Glomerular visceral epithelial cell (primary cell): ENCODE measurements at regions not wholly inside any gene's neighbourhood (a gene's known extent, or its start where the extent isn't known, plus 50 kb on each side); places are given as distances from the start of the nearest gene placed in this dataset.
"Not testable (repeated sequence)": the region's sequence is repeated elsewhere in the genome, so short reads cannot be mapped to it uniquely, and the experiment has no call there.

Experiments used
- DNase-seq: peaks from one replicate; pipeline ENCODE4 v3.0.0-alpha.2; 2016; ENCODE audit errors: extremely low spot score

DNA sequence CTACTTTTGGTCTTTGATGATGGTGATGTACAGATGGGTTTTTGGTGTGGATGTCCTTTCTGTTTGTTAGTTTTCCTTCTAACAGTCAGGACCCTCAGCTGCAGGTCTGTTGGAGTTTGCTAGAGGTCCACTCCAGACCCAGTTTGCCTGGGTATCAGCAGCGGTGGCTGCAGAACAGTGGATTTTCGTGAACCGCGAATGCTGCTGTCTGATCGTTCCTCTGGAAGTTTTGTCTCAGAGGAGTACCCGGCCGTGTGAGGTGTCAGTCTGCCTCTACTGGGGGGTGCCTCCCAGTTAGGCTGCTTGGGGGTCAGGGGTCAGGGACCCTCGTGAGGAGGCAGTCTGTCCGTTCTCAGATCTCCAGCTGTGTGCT is 56.6 kb upstream of the TNFAIP8 start:
- DNase-seq: not testable (repeated sequence)

DNA sequence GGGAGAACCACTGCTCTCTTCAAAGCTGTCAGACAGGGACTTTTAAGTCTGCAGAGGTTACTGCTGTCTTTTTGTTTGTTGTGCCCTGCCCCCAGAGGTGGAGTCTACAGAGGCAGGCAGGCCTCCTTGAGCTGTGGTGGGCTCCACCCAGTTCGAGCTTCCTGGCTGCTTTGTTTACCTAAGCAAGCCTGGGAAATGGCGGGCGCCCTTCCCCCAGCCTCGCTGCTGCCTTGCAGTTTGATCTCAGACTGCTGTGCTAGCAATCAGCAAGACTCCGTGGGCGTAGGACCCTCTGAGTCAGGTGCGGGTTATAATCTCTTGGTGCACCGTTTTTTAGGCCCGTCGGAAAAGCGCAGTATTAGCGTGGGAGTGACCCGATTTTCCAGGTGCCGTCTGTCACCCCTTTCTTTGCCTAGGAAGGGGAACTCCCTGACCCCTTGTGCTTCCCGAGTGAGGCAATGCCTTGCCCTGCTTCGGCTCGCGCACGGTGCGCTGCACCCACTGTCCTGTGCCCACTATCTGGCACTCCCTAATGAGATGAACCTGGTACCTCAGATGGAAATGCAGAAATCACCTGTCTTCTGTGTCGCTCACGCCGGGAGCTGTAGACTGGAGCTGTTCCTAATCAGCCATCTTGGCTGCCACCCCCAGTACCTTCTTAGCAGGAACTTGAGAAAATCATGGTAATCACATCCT is 56.1 kb upstream of the TNFAIP8 start:
- DNase-seq: not testable (repeated sequence)

DNA sequence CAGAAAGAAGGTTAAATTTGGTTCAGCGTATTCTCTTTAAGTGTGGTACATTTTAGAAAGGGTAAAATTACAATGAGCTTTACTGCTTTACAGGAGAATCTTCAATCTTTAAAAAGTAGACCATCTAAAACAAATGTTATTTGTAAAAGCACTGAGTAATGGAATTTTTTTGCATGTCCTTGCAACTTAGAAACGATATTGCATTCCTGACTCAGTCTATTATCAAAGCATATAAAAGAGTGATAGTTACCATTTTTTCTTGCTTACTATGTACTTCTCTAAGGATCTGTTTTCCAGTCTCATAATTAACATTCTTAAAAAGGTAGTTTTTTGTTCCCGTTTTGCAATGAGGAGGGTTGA is 55.5 kb upstream of the TNFAIP8 start:
- no peak for DNase-seq

DNA sequence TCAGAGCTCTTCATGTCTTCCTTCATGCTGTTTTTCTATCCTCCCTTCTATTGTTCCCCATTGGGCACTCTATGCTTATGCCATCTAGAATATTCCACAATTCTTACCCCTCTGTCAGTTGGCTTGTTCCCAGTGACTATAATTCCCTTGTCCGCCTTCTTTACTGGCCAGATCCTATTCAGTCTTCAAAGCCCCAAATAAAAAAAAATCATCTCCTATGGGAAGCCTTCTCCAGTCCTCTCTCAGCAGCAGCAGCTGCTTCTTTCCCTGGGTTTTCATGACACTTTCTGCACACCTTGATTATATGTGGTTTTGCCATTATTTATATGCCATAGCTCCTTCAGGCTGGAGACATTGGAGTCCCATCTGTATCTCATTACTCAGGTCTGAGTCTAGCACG is 54.6 kb upstream of the TNFAIP8 start:
- no peak for DNase-seq

DNA sequence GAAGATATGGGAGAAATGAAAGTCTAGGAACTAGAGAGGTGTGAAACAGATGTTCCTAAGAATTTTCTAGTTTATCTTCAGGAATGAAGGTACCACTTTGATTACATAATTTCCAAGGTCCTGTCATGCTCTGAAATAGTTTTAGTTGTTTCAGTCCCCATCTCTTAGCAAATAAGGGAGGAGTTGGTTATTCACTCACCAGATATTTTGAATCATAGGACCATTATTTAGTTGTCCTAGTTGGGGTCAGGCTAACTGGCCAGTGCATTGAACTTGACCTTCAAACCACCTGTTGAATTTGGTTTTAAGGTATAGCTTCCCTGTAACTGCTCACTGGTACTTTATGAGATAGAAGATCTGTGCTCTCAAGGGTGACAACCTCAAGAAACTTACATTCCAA is 53.9 kb upstream of the TNFAIP8 start:
- DNase-seq: no peak

DNA sequence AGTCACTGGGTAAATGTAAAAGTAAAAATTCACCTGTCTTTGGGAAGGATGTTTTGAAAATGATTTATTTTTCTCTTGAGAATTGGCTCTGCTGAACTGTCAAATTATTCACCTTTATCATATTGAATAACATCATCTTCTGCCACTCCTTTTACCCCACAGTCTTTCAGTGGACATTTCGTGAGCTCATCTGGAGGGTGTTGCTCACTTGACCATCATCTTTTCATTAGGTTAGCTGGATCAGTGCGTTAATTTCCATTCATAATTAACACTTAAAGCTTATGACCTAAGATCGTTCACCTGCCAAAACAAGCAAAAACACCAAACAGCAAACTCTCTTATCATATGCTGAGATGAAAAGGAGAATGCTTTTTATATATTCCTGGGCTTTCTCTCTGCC is 53.4 kb upstream of the TNFAIP8 start:
- DNase-seq: no peak

DNA sequence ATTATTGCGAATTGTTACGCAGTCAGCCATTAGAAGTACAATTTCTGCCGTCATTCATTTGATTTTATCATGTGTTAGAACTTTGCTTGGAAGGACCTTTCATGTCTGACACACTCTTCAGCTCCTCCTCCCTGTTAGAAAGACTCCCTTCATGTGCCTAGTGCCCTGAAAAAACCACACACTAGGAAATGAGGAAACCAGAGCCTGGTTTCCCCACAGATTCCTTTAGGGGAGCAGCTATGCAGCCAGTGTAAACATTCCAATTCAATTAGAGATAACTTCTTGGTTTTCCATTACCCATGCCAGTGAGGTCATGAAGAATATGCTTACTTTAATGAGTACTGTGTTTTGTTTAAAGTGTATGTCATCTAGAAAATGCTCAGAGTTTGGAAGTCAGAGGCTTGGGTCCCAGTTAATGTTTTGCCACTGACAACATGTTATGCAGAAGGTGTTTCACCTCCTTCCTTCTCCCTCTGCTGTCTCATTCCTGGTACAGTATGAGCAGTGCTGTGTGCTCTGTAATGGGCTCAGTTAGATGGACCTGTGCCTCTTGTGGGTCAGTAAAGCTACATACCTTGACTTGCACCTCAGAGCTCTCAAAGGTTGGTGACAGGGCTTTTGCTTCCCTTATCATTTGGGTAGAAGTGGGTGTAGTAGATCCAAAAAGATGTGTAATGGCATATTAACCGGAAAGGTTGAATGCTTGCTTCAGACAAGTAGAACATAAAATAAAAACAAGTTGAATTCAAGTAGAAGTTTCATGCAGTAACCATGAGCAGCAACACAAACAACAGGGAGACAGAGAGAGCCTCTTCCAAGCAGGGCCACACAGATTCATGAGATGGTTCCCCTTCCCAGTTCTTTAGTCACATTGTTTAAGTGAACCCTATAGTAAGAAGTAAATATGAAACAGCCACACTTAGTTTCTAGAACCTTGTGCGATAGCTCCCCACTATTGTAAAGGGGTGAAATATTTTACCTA is 52.6 kb upstream of the TNFAIP8 start:
- DNase-seq: peak; percentile 99

DNA sequence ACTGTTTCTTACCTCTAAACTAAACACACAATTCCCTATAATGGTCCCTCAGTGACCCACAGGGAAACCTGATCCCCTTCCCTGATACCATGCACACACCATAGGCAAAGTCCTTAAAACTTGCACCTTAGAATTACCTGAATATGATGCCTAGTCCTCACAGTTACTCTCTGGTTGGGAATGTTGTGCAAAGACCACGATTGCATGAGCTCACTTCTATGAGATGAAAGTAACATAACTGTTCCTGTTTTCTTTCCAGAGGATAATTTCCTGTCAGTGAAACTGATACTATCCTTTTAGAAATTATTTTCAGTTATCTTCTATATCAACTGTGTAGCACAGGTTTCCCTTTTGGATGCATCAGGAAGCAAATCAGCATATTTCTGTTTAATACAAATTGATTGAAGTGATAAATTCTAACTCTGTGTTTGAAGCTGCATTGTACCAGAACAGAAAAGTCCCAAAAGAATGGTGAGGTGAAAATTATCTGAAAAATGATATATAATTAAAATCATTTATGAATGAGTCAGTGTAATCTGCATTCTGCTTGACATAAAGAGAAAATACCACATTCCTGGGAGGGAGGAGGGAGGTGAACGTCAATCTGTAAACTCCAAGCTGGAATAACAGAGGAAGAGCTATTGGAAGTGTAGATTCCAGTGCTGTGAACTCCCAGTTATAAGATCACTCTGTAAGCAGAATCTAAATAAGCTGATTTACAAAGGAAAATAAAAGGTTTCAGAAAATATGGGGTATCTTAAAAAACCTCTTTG is 51.2 kb upstream of the TNFAIP8 start:
- DNase-seq: peak; percentile 46
